PFSK-1 (cell line): ENCODE measurements at regions not wholly inside any gene's neighbourhood (a gene's known extent, or its start where the extent isn't known, plus 50 kb on each side); places are given as distances from the start of the nearest gene placed in this dataset.

ENCODE experiments used
- FOXP2 ChIP-seq: optimal IDR thresholded peaks from 2 replicates; pipeline ENCODE3; 2011; ENCODE audit warnings: borderline replicate concordance, control low read depth, inconsistent platforms; ENCODE audit not compliant: insufficient read depth; ENCODE audit errors: extremely low read length, extremely low read depth
- POLR2AphosphoS5 ChIP-seq: IDR thresholded peaks from 2 replicates; pipeline ENCODE4 v1.6.1; 2012; ENCODE audit warnings: low read depth, mild to moderate bottlenecking, control low read depth, low read length, moderate library complexity
- REST ChIP-seq, 2 experiments: IDR thresholded peaks; 2 replicates each; pipeline versions ENCODE4 v1.6.1 to v1.8.0; 2011 to 2012; ENCODE audit warnings: low read depth in 2 of 2, low read length in 2 of 2, control low read depth in 1 of 2, inconsistent platforms in 1 of 2, mild to moderate bottlenecking in 1 of 2, moderate library complexity in 1 of 2; ENCODE audit not compliant: insufficient read depth in 1 of 2
- SIN3A ChIP-seq: IDR thresholded peaks from 2 replicates; pipeline ENCODE4 v1.6.1; 2012; ENCODE audit warnings: mild to moderate bottlenecking, low read length, moderate library complexity, borderline replicate concordance; ENCODE audit not compliant: insufficient read depth
- TAF1 ChIP-seq: IDR thresholded peaks from 2 replicates; pipeline ENCODE4 v1.6.1; 2012; ENCODE audit warnings: low read length, control low read depth, borderline replicate concordance; ENCODE audit not compliant: insufficient read depth

GRCh38 chr11:116168459-116168787 is 604.4 kb downstream of the BUD13 start:
- TF ChIP-seq POLR2AphosphoS5 (no peak), TAF1 (no peak), SIN3A (no peak), FOXP2 (no peak), REST (IDR thresholded peaks at IDR 0.05; ENCODE audit: insufficient read depth in 1 of 2, low read depth in 2 of 2, low read length in 2 of 2) (no peak)

GRCh38 chr11:116167706-116168458 is 604.9 kb downstream of the BUD13 start:
- TF ChIP-seq SIN3A (no peak), POLR2AphosphoS5 (no peak), REST (IDR thresholded peaks at IDR 0.05; ENCODE audit: insufficient read depth in 1 of 2, low read depth in 2 of 2, low read length in 2 of 2) (no peak), TAF1 (no peak), FOXP2 (no peak)

- no peak for TF ChIP-seq FOXP2
- TF ChIP-seq SIN3A = no peak
- TF ChIP-seq REST (IDR thresholded peaks at IDR 0.05; ENCODE audit: insufficient read depth in 1 of 2, low read depth in 2 of 2, low read length in 2 of 2) = no peak
- TF ChIP-seq POLR2AphosphoS5 = no peak
- no peak for TF ChIP-seq TAF1
Measured at GRCh38 chr11:116166573-116167465, 606.0 kb downstream of the BUD13 start.

- TF ChIP-seq REST (IDR thresholded peaks at IDR 0.05; ENCODE audit: insufficient read depth in 1 of 2, low read depth in 2 of 2, low read length in 2 of 2) (no peak), TAF1 (no peak), SIN3A (no peak), FOXP2 (no peak), POLR2AphosphoS5 (no peak)
Measured at GRCh38 chr11:116164843-116165242, 607.9 kb downstream of the BUD13 start.
